ENCODE measurements at regions not wholly inside any gene's neighbourhood (a gene's known extent, or its start where the extent isn't known, plus 50 kb on each side); places are given as distances from the start of the nearest gene placed in this dataset.

- Mint-ChIP-seq H3K4me3 (no peak overlapping the region), H3K36me3 (no peaks in the 10 kb centered on the region), H3K27ac (no peak overlapping the region), H3K4me1 (peaks cover 4% of the 10 kb centered on the region), H3K27me3 (ENCODE audit: low read depth) (no peaks in the 10 kb centered on the region), H3K9me3 (no peaks in the 10 kb centered on the region)
- ATAC-seq, result no peak
- DNase-seq (ENCODE audit: low spot score), result no peak
- no peak for TF ChIP-seq ATF2 (CRISPR knock-in tag; IDR thresholded peaks at IDR 0.05; ENCODE audit: borderline replicate concordance, low read depth)
- no peak for TF ChIP-seq RELA (CRISPR knock-in tag; IDR thresholded peaks at IDR 0.05; ENCODE audit: borderline replicate concordance)
- TF ChIP-seq ATF3 (CRISPR knock-in tag; conservative IDR thresholded peaks at IDR 0.05), result no peak
- TF ChIP-seq NFE2L1 (CRISPR knock-in tag; IDR thresholded peaks at IDR 0.05), result no peak
- TF ChIP-seq, protein P1, sequence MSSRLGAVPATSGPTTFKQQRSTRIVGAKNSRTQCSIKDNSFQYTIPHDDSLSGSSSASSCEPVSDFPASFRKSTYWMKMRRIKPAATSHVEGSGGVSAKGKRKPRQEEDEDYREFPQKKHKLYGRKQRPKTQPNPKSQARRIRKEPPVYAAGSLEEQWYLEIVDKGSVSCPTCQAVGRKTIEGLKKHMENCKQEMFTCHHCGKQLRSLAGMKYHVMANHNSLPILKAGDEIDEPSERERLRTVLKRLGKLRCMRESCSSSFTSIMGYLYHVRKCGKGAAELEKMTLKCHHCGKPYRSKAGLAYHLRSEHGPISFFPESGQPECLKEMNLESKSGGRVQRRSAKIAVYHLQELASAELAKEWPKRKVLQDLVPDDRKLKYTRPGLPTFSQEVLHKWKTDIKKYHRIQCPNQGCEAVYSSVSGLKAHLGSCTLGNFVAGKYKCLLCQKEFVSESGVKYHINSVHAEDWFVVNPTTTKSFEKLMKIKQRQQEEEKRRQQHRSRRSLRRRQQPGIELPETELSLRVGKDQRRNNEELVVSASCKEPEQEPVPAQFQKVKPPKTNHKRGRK (CRISPR knock-in tag; IDR thresholded peaks at IDR 0.05; ENCODE audit: borderline replicate concordance), result no peak
- TF ChIP-seq ZNF423 (CRISPR knock-in tag; IDR thresholded peaks at IDR 0.05), result no peak
- TF ChIP-seq, protein P2, sequence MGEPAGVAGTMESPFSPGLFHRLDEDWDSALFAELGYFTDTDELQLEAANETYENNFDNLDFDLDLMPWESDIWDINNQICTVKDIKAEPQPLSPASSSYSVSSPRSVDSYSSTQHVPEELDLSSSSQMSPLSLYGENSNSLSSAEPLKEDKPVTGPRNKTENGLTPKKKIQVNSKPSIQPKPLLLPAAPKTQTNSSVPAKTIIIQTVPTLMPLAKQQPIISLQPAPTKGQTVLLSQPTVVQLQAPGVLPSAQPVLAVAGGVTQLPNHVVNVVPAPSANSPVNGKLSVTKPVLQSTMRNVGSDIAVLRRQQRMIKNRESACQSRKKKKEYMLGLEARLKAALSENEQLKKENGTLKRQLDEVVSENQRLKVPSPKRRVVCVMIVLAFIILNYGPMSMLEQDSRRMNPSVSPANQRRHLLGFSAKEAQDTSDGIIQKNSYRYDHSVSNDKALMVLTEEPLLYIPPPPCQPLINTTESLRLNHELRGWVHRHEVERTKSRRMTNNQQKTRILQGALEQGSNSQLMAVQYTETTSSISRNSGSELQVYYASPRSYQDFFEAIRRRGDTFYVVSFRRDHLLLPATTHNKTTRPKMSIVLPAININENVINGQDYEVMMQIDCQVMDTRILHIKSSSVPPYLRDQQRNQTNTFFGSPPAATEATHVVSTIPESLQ (CRISPR knock-in tag; IDR thresholded peaks at IDR 0.05), result no peak
- TF ChIP-seq, protein P3, sequence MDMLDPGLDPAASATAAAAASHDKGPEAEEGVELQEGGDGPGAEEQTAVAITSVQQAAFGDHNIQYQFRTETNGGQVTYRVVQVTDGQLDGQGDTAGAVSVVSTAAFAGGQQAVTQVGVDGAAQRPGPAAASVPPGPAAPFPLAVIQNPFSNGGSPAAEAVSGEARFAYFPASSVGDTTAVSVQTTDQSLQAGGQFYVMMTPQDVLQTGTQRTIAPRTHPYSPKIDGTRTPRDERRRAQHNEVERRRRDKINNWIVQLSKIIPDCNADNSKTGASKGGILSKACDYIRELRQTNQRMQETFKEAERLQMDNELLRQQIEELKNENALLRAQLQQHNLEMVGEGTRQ (CRISPR knock-in tag; IDR thresholded peaks at IDR 0.05), result no peak
- TF ChIP-seq ZNF232 (CRISPR knock-in tag; IDR thresholded peaks at IDR 0.05), result no peak
- ChIA-PET POLR2A (no interaction called here), CTCF (no interaction called here)
Observed at GRCh38 chr12:75660805-75661404, 149.5 kb upstream of the KRR1 start.

GRCh38 chr12:75660107-75660530 lies 148.7 kb upstream of the KRR1 start:
- ChIA-PET CTCF (no interaction called here), POLR2A (no interaction called here)
- DNase-seq (ENCODE audit: low spot score), result no peak

More at GRCh38 chr12:75660107-75660530, 148.7 kb upstream of the KRR1 start:
- no peak for ATAC-seq
- Mint-ChIP-seq H3K4me1 (peaks cover 4% of the 10 kb centered on the region), H3K27me3 (ENCODE audit: low read depth) (no peaks in the 10 kb centered on the region), H3K27ac (no peak overlapping the region), H3K4me3 (no peak overlapping the region), H3K36me3 (no peaks in the 10 kb centered on the region), H3K9me3 (no peaks in the 10 kb centered on the region)
- TF ChIP-seq EMX1 (CRISPR knock-in tag; IDR thresholded peaks at IDR 0.05) (no peak), SP1 (CRISPR knock-in tag; conservative IDR thresholded peaks at IDR 0.05) (no peak), MXD4 (CRISPR knock-in tag; IDR thresholded peaks at IDR 0.05; ENCODE audit: borderline replicate concordance) (no peak), FOXP4 (CRISPR knock-in tag; IDR thresholded peaks at IDR 0.05) (no peak), ZNF232 (CRISPR knock-in tag; IDR thresholded peaks at IDR 0.05) (no peak), ESRRA (CRISPR knock-in tag; IDR thresholded peaks at IDR 0.05; ENCODE audit: borderline replicate concordance) (no peak), ZNF396 (CRISPR knock-in tag; IDR thresholded peaks at IDR 0.05; ENCODE audit: borderline replicate concordance) (no peak), ZNF425 (CRISPR knock-in tag; conservative IDR thresholded peaks at IDR 0.05) (no peak)
- TF ChIP-seq, protein P4, sequence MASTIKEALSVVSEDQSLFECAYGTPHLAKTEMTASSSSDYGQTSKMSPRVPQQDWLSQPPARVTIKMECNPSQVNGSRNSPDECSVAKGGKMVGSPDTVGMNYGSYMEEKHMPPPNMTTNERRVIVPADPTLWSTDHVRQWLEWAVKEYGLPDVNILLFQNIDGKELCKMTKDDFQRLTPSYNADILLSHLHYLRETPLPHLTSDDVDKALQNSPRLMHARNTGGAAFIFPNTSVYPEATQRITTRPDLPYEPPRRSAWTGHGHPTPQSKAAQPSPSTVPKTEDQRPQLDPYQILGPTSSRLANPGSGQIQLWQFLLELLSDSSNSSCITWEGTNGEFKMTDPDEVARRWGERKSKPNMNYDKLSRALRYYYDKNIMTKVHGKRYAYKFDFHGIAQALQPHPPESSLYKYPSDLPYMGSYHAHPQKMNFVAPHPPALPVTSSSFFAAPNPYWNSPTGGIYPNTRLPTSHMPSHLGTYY (CRISPR knock-in tag; IDR thresholded peaks at IDR 0.05), result no peak

Data from WTC11 (cell line).